ENCODE measurements at regions not wholly inside any gene's neighbourhood (a gene's known extent, or its start where the extent isn't known, plus 50 kb on each side); places are given as distances from the start of the nearest gene placed in this dataset.

GRCh38 chr10:25805986-25806385 is 128.0 kb upstream of the MYO3A start:
- H3K27me3 ChIP-seq (ENCODE audit: insufficient read depth in 3 of 3, low read length in 2 of 3), result no peaks in the 10 kb centered on the region
- no peaks in the 10 kb centered on the region for H3K9me3 ChIP-seq
- intact Hi-C loops (cut with DNase I), result no loop called here
- no peaks in the 10 kb centered on the region for H3K4me1 ChIP-seq
- no peak for TF ChIP-seq CTCF (IDR thresholded peaks at IDR 0.05)
- no peak overlapping the region for H3K27ac ChIP-seq
- ATAC-seq (no peak), DNase-seq (no peak)
- WGBS, 3 donors, result 91 to 94% (median 93%) methylated on average over 9 of the region's 9 CpGs
- no peak overlapping the region for H3K4me3 ChIP-seq
- H3K36me3 ChIP-seq (ENCODE audit: insufficient read depth in 1 of 2, low read depth in 1 of 2), result no peaks in the 10 kb centered on the region

- Histone ChIP-seq H3K27me3 (ENCODE audit: insufficient read depth in 3 of 3, low read length in 2 of 3) (no peaks in the 10 kb centered on the region), H3K4me3 (no peak overlapping the region), H3K36me3 (ENCODE audit: insufficient read depth in 1 of 2, low read depth in 1 of 2) (no peaks in the 10 kb centered on the region), H3K4me1 (no peaks in the 10 kb centered on the region), H3K27ac (no peak overlapping the region), H3K9me3 (no peaks in the 10 kb centered on the region)
- TF ChIP-seq CTCF (IDR thresholded peaks at IDR 0.05), result no peak
- DNase-seq (no peak), ATAC-seq (no peak)
- intact Hi-C loops (cut with DNase I), result no loop called here
- 61 to 68% (median 62%) methylated on average over 5 of the region's 5 CpGs for WGBS, 3 donors
These were observed 125.7 kb upstream of the MYO3A start for GRCh38 chr10:25808372-25808771.

- Histone ChIP-seq H3K27ac (no peak overlapping the region), H3K36me3 (ENCODE audit: insufficient read depth in 1 of 2, low read depth in 1 of 2) (no peaks in the 10 kb centered on the region), H3K27me3 (ENCODE audit: insufficient read depth in 3 of 3, low read length in 2 of 3) (no peaks in the 10 kb centered on the region), H3K4me3 (no peak overlapping the region), H3K4me1 (no peaks in the 10 kb centered on the region), H3K9me3 (no peaks in the 10 kb centered on the region)
- TF ChIP-seq CTCF (IDR thresholded peaks at IDR 0.05), result no peak
- DNase-seq (no peak), ATAC-seq (no peak)
- intact Hi-C loops (cut with DNase I), result no loop called here
- 70 to 78% (median 75%) methylated on average over 5 of the region's 5 CpGs for WGBS, 3 donors
These were observed 122.9 kb upstream of the MYO3A start for GRCh38 chr10:25811052-25811685.

- Histone ChIP-seq H3K27ac (no peak overlapping the region), H3K9me3 (no peaks in the 10 kb centered on the region), H3K4me1 (no peaks in the 10 kb centered on the region), H3K36me3 (ENCODE audit: insufficient read depth in 1 of 2, low read depth in 1 of 2) (no peaks in the 10 kb centered on the region), H3K4me3 (no peak overlapping the region), H3K27me3 (ENCODE audit: insufficient read depth in 3 of 3, low read length in 2 of 3) (no peaks in the 10 kb centered on the region)
- ATAC-seq (no peak), DNase-seq (no peak)
- TF ChIP-seq CTCF (IDR thresholded peaks at IDR 0.05), result no peak
- intact Hi-C loops (cut with DNase I), result no loop called here
- WGBS, 3 donors, result 58 to 73% (median 66%) methylated on average over 3 of the region's 3 CpGs
These were observed 120.5 kb upstream of the MYO3A start for GRCh38 chr10:25813511-25813910.

- Histone ChIP-seq H3K4me1 (no peaks in the 10 kb centered on the region), H3K27ac (no peak overlapping the region), H3K9me3 (no peaks in the 10 kb centered on the region), H3K36me3 (ENCODE audit: insufficient read depth in 1 of 2, low read depth in 1 of 2) (no peaks in the 10 kb centered on the region), H3K4me3 (no peak overlapping the region), H3K27me3 (ENCODE audit: insufficient read depth in 3 of 3, low read length in 2 of 3) (no peaks in the 10 kb centered on the region)
- DNase-seq (no peak), ATAC-seq (no peak)
- WGBS, 3 donors, result 32 to 84% (median 81%) methylated on average over 1 of the region's 1 CpG
- intact Hi-C loops (cut with DNase I), result no loop called here
- TF ChIP-seq CTCF (IDR thresholded peaks at IDR 0.05), result no peak
These were observed 118.8 kb upstream of the MYO3A start for GRCh38 chr10:25815236-25815635.
